ENCODE measurements at regions not wholly inside any gene's neighbourhood (a gene's known extent, or its start where the extent isn't known, plus 50 kb on each side); places are given as distances from the start of the nearest gene placed in this dataset.

DNA sequence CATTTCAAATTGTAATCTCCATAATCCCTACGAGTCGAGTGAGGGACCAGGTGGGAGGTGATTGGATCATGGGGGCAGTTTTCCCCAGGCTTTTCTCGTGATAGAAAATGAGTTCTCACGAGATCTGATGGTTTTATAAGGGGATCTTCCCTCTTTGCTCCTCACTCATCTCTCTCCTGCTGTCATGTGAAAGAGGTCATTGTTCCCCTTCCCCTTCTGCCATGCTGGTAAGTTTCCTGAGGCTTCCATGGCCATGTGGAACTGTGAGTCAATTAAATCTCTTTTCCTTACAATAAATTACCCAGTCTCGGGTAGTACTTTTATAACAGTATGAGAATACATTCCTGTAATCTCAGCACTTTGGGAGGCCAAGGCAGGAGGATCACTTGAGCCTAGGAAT is 76.7 kb upstream of the MARCHF10 start:
- Histone ChIP-seq H3K4me3 (no peak overlapping the region), H3K36me3 (replicated peaks in 1 of 2) (no peaks in the 10 kb centered on the region), H3K4me1 (replicated peaks in 1 of 2) (no peaks in the 10 kb centered on the region), H3K27me3 (no peaks in the 10 kb centered on the region), H3K9me3 (replicated peaks in 1 of 3) (no peaks in the 10 kb centered on the region), H3K27ac (no peak overlapping the region)
- TF ChIP-seq, protein P1, sequence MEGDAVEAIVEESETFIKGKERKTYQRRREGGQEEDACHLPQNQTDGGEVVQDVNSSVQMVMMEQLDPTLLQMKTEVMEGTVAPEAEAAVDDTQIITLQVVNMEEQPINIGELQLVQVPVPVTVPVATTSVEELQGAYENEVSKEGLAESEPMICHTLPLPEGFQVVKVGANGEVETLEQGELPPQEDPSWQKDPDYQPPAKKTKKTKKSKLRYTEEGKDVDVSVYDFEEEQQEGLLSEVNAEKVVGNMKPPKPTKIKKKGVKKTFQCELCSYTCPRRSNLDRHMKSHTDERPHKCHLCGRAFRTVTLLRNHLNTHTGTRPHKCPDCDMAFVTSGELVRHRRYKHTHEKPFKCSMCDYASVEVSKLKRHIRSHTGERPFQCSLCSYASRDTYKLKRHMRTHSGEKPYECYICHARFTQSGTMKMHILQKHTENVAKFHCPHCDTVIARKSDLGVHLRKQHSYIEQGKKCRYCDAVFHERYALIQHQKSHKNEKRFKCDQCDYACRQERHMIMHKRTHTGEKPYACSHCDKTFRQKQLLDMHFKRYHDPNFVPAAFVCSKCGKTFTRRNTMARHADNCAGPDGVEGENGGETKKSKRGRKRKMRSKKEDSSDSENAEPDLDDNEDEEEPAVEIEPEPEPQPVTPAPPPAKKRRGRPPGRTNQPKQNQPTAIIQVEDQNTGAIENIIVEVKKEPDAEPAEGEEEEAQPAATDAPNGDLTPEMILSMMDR (IDR thresholded peaks at IDR 0.05): no peak
- no peak for TF ChIP-seq POLR2A (IDR thresholded peaks at IDR 0.05)
- no peak for DNase-seq
- WGBS, 4 donors: 72 to 82% (median 79%) methylated on average over 5 of the region's 5 CpGs
- intact Hi-C loops (cut with DNase I): no loop called here

DNA sequence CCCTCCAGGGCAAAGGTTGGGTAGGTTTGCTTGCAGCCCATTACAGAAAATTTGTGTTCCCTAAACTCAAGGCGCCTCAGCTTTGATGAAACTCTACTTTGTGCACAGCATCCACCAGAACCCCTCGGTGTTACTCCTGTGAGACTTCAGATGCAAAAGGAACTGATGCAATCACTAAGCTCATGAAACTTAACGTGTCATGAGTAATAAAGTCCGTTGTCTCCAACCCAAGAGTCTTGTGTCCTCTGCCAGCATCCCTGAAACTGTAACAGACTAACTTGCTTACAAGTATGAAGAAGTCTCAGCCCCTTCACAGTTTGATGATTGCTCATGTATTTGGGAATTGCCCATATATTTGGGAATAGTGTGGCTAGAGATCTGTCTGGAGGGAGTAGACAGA is 74.8 kb upstream of the MARCHF10 start:
- no peaks in the 10 kb centered on the region for H3K36me3 ChIP-seq (replicated peaks in 1 of 2)
- no peak overlapping the region for H3K4me3 ChIP-seq
- 58 to 79% (median 68%) methylated on average over 4 of the region's 4 CpGs for WGBS, 4 donors
- intact Hi-C loops (cut with DNase I): no loop called here
- no peaks in the 10 kb centered on the region for H3K4me1 ChIP-seq (replicated peaks in 1 of 2)
- no peaks in the 10 kb centered on the region for H3K9me3 ChIP-seq (replicated peaks in 1 of 3)
- H3K27ac ChIP-seq: no peak overlapping the region
- DNase-seq: no peak
- no peak for TF ChIP-seq POLR2A (IDR thresholded peaks at IDR 0.05)
- TF ChIP-seq, protein P1 (IDR thresholded peaks at IDR 0.05): no peak
- H3K27me3 ChIP-seq: no peaks in the 10 kb centered on the region

DNA sequence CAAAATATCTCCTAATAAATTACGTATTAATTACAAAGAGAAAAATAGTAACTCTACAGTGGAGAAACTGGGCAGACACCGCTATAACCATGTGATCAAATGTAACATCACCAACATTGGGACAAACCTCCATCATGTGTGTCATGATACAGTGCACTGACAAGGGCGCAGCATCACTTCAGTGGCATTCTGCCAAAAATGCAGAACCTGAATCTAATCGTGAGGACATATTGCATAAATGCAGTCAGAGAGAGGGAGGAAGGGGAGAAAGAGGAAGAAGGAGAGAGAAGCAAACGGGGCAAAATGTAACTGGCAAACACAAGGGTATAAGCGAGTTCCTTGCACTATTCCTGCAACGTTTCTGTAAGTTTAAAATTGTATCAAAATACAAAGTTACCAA is 74.2 kb upstream of the MARCHF10 start:
- Histone ChIP-seq H3K27ac (peak overlapping the region in 1 of 5 donors; percentile 41), H3K4me3 (no peak overlapping the region), H3K4me1 (replicated peaks in 1 of 2) (no peaks in the 10 kb centered on the region), H3K36me3 (replicated peaks in 1 of 2) (no peaks in the 10 kb centered on the region), H3K9me3 (replicated peaks in 1 of 3) (no peaks in the 10 kb centered on the region), H3K27me3 (no peaks in the 10 kb centered on the region)
- intact Hi-C loops (cut with DNase I): no loop called here
- peak in 4 of 7 donors; percentile 29 to 62 (median 40) for DNase-seq
- TF ChIP-seq POLR2A (IDR thresholded peaks at IDR 0.05): no peak
- TF ChIP-seq, protein P1 (IDR thresholded peaks at IDR 0.05): no peak
- WGBS, 4 donors: 63 to 70% (median 67%) methylated on average over 7 of the region's 7 CpGs

DNA sequence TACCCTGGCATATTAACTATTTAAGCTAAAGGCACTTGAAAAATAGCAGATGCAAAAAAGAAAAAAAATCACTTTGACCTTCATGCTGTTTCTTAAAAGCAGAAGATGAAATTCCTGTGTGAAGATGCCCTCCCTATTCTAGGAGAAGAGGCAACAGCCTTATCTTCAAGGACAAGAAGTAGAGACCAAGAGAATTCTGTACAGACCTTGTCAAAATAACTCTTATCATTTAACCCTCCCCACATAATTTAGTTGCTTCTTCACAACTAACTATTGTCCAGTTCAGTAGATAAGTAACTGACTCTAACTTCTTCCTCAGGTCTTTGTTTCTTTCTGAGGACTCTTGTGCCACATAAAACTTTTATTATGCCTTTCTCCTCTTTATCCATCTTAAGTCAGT is 72.0 kb upstream of the MARCHF10 start:
- no peaks in the 10 kb centered on the region for H3K9me3 ChIP-seq (replicated peaks in 1 of 3)
- TF ChIP-seq, protein P1 (IDR thresholded peaks at IDR 0.05): no peak
- no peaks in the 10 kb centered on the region for H3K27me3 ChIP-seq
- no peaks in the 10 kb centered on the region for H3K36me3 ChIP-seq (replicated peaks in 1 of 2)
- H3K27ac ChIP-seq: no peak overlapping the region
- no peak overlapping the region for H3K4me3 ChIP-seq
- intact Hi-C loops (cut with DNase I): no loop called here
- no peaks in the 10 kb centered on the region for H3K4me1 ChIP-seq (replicated peaks in 1 of 2)
- no peak for DNase-seq
